Trophoblast cell (in vitro differentiated cells and primary cell): ENCODE measurements at regions not wholly inside any gene's neighbourhood (a gene's known extent, or its start where the extent isn't known, plus 50 kb on each side); places are given as distances from the start of the nearest gene placed in this dataset.

ENCODE experiments used
- DNase-seq, 2 donors: peaks; one replicate each; pipeline ENCODE4 v3.0.0-alpha.2; 2016
- H2AFZ ChIP-seq: 2 replicates; pipeline ENCODE4 v1.6.1; 2013; ENCODE audit warnings: low read length, moderate library complexity, mild to moderate bottlenecking; ENCODE audit not compliant: insufficient read depth, poor library complexity
- H2AK5ac ChIP-seq: 2 replicates; pipeline ENCODE4 v1.6.1; 2013; ENCODE audit warnings: mild to moderate bottlenecking, low read length
- H2BK120ac ChIP-seq: 2 replicates; pipeline ENCODE4 v1.6.1; 2013; ENCODE audit warnings: low read length, mild to moderate bottlenecking, moderate library complexity; ENCODE audit not compliant: insufficient read depth, poor library complexity
- H2BK12ac ChIP-seq: 2 replicates; pipeline ENCODE4 v1.6.1; 2013; ENCODE audit warnings: mild to moderate bottlenecking, low read length, moderate library complexity
- H2BK5ac ChIP-seq: 2 replicates; pipeline ENCODE4 v1.6.1; 2013; ENCODE audit warnings: low read length, low read depth, moderate library complexity, mild to moderate bottlenecking; ENCODE audit not compliant: poor library complexity
- H3K14ac ChIP-seq: 2 replicates; pipeline ENCODE4 v1.6.1; 2013; ENCODE audit warnings: mild to moderate bottlenecking, low read length
- H3K18ac ChIP-seq: 2 replicates; pipeline ENCODE4 v1.6.1; 2013; ENCODE audit warnings: mild to moderate bottlenecking, low read length
- H3K23ac ChIP-seq: 2 replicates; pipeline ENCODE4 v1.6.1; 2013; ENCODE audit warnings: low read length
- H3K27ac ChIP-seq: 2 replicates; pipeline ENCODE4 v1.5.1; 2013; ENCODE audit warnings: low read depth, mild to moderate bottlenecking, inconsistent platforms, low read length, moderate library complexity
- H3K27me3 ChIP-seq: 2 replicates; pipeline ENCODE4 v1.6.1; 2013; ENCODE audit warnings: inconsistent platforms, mild to moderate bottlenecking, low read length, moderate library complexity; ENCODE audit not compliant: insufficient read depth
- H3K36me3 ChIP-seq, 2 experiments: 1 replicate in 1 of 2; 2 replicates in 1 of 2; pipeline ENCODE4 v1.6.1; 2013; ENCODE audit warnings: low read length in 2 of 2, mild to moderate bottlenecking in 2 of 2, moderate library complexity in 1 of 2; ENCODE audit not compliant: insufficient read depth in 2 of 2, control insufficient read depth in 1 of 2
- H3K4ac ChIP-seq: 2 replicates; pipeline ENCODE4 v1.6.1; 2013; ENCODE audit warnings: low read depth, mild to moderate bottlenecking, low read length, moderate library complexity
- H3K4me1 ChIP-seq, 2 experiments: 1 replicate in 1 of 2; 2 replicates in 1 of 2; pipeline ENCODE4 v1.6.1; 2013; ENCODE audit warnings: low read length in 2 of 2, mild to moderate bottlenecking in 2 of 2, moderate library complexity in 1 of 2; ENCODE audit not compliant: insufficient read depth in 2 of 2, control insufficient read depth in 1 of 2
- H3K4me2 ChIP-seq: 2 replicates; pipeline ENCODE4 v1.6.1; 2013; ENCODE audit warnings: inconsistent platforms, mild to moderate bottlenecking, low read length, moderate library complexity
- H3K4me3 ChIP-seq: 2 replicates; pipeline ENCODE4 v1.5.1; 2013; ENCODE audit warnings: mild to moderate bottlenecking, low read depth, low read length, inconsistent platforms
- H3K79me1 ChIP-seq: one replicate; pipeline ENCODE4 v1.6.1; 2013; ENCODE audit warnings: low read length
- H3K79me2 ChIP-seq: 2 replicates; pipeline ENCODE4 v1.6.1; 2013; ENCODE audit warnings: low read length, mild to moderate bottlenecking; ENCODE audit not compliant: control insufficient read depth, insufficient read depth, poor library complexity
- H3K9ac ChIP-seq: 2 replicates; pipeline ENCODE4 v1.6.1; 2013; ENCODE audit warnings: mild to moderate bottlenecking, low read length
- H3K9me3 ChIP-seq: 2 replicates; pipeline ENCODE4 v1.6.1; 2013; ENCODE audit warnings: low read depth, mild to moderate bottlenecking, control low read depth, inconsistent platforms, low read length; ENCODE audit not compliant: insufficient read depth
- H4K12ac ChIP-seq: 2 replicates; pipeline ENCODE4 v1.6.1; 2013; ENCODE audit warnings: low read depth, mild to moderate bottlenecking, low read length, moderate library complexity
- H4K8ac ChIP-seq: 2 replicates; pipeline ENCODE4 v1.6.1; 2013; ENCODE audit warnings: low read depth, mild to moderate bottlenecking, low read length, moderate library complexity
- H4K91ac ChIP-seq: one replicate; pipeline ENCODE4 v1.6.1; 2013; ENCODE audit warnings: low read depth, mild to moderate bottlenecking, low read length, moderate library complexity
- WGBS: extraction: QIAGEN DNeasy Blood & Tissue Kit; methylation state at CpG from one replicate; pipeline ENCODE4 v1.1.7; 2013; ENCODE audit warnings: missing lambda C conversion rate; ENCODE audit not compliant: insufficient read length, insufficient coverage; ENCODE audit errors: extremely low coverage; 5-methylcytosine and 5-hydroxymethylcytosine counted together

DNA sequence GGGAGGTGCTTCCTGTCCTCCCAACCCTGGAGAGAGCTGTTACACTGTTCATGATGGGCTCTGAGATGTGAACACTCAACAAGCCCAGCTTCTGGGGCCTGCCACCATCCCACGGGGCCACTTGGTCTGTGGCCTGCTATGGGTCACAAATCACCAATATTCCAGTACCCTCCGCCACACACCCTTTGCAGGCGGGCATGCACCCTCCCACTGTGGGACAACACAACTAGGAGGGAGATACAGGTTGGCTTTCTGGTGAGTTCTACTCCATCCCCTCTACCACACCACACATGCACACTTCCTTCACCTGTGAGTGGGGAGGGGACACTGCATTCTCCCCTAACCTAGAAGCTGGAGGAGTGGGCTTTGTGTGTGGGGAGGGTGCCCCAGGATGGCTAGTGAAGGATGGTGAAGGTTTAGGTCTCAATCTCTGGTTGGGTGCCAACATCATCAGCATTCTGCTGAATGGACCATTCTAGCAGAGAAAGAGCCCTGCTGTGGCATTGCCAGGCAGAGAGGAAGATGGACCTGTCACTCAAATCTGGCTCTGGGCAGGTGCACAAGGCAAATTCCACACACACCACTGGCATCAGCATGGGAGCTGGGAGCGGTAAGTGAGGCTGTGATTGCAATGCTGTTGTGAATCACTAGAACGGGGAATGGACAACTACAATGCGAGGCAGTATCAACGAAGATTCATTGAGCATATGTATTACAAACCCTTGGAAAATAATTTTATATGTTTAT, 175.1 kb downstream of the THBS2 start:
- no CpG with 5 or more reads among the region's 7 CpGs for WGBS
- no peak overlapping the region for H4K12ac ChIP-seq

DNA sequence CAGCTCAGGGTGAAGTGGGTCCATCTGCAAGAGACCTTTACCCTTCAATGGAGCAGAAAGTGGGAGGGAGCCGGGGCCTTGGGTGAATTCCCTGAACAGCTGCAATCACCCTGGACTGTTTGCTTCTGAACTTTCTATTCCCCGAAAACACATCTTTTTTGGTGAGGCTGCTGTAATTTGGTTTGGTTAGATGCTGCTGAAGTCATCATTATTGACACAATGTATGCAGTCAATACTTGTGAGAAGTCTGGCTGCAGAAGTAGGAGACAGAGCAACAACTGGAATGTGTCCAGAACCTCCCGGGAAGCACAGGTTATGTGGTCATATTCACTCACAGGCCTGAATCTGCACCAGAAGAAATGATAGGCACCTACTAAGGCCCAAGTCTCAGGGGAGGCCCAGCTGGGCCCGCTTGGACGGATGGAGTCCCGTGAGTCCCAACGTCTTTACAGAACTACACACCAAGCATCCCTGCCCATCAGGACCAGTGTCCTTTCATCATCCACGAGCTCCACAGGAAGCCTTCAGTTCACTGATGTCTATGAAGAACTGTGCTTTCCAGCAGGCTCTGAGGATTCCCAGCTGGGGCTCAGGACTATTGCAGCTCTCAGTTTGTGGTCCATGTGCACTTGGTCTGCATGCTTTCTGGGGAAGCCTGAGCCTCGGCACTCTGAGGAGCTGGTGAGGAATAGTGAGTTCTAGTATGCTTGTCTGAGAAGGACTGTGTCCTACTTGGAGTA, 177.6 kb downstream of the THBS2 start:
- no peak overlapping the region for H3K4me2 ChIP-seq
- no peaks in the 10 kb centered on the region for H3K9me3 ChIP-seq
- H3K79me2 ChIP-seq: no peaks in the 10 kb centered on the region
- no peak overlapping the region for H2BK5ac ChIP-seq
- no peak overlapping the region for H3K23ac ChIP-seq
- H3K4ac ChIP-seq: no peak overlapping the region
- H4K8ac ChIP-seq: no peak overlapping the region
- H4K91ac ChIP-seq: no peak overlapping the region
- no peak overlapping the region for H3K4me3 ChIP-seq
- H3K4me1 ChIP-seq: peaks cover 0 to 6% of the 10 kb centered on the region in 2 experiments
- H3K18ac ChIP-seq: no peak overlapping the region
- no peak overlapping the region for H3K9ac ChIP-seq
- no CpG with 5 or more reads among the region's 9 CpGs for WGBS
- H3K27me3 ChIP-seq: no peaks in the 10 kb centered on the region
- no peak overlapping the region for H3K27ac ChIP-seq
- DNase-seq: no peak
- H2BK12ac ChIP-seq: no peak overlapping the region
- H3K14ac ChIP-seq: no peak overlapping the region
- peaks cover 2% of the 10 kb centered on the region for H3K79me1 ChIP-seq
- H3K36me3 ChIP-seq: no peaks in the 10 kb centered on the region
- H2AK5ac ChIP-seq: no peak overlapping the region
- H2AFZ ChIP-seq: no peak overlapping the region
- H2BK120ac ChIP-seq: no peak overlapping the region
- no peak overlapping the region for H4K12ac ChIP-seq

More for the DNA sequence above, 175.1 kb downstream of the THBS2 start:
- Histone ChIP-seq H3K9me3 (peaks cover 2% of the 10 kb centered on the region), H4K8ac (no peak overlapping the region), H2BK120ac (no peak overlapping the region), H3K4me1 (no peaks in the 10 kb centered on the region), H3K18ac (no peak overlapping the region), H3K36me3 (no peaks in the 10 kb centered on the region), H3K79me1 (no peaks in the 10 kb centered on the region), H2BK5ac (no peak overlapping the region), H3K27ac (no peak overlapping the region), H2AK5ac (no peak overlapping the region), H3K4me2 (no peak overlapping the region), H3K27me3 (no peaks in the 10 kb centered on the region), H2BK12ac (no peak overlapping the region), H3K79me2 (no peaks in the 10 kb centered on the region), H2AFZ (no peak overlapping the region), H3K23ac (no peak overlapping the region), H3K14ac (no peak overlapping the region), H3K4me3 (no peak overlapping the region), H4K91ac (no peak overlapping the region), H3K9ac (no peak overlapping the region), H3K4ac (no peak overlapping the region)
- DNase-seq: no peak

DNA sequence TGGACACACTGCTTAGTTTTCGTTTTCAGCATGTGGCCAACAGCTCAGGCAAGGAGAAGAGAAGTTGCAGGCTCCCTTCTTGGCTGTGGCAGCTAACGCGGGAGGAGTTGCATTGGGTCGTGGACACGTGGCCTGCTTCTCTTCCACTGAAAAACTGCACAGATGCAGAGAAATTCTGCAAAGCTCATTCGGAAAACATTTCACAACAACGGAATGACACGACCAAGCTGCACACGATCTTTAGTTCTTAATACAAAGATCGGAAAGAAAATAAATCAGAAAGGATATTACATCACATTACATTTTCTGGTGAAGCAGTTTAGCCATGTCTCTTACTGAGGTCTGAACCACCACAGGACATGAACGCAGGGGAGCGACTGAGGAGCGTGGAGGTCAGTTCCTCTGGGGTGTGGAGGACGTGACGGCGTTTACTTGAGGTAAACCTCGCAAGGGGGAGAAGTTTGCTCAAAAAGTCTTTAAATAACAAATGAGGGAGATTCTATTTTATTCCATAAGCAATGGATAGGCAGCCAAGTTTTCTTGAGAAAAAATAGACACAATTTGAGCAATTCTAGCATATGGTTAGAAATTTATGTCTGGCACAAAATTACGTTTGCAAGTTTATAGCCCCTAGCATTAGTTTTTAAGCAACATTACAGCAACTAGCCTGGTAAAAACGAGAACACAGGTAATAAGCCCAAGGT, 178.3 kb downstream of the THBS2 start:
- H3K4me2 ChIP-seq: no peak overlapping the region
- WGBS: no CpG with 5 or more reads among the region's 19 CpGs
- H3K79me2 ChIP-seq: no peaks in the 10 kb centered on the region
- H3K9ac ChIP-seq: no peak overlapping the region
- H2AK5ac ChIP-seq: no peak overlapping the region
- no peak overlapping the region for H3K4me3 ChIP-seq
- no peak overlapping the region for H4K12ac ChIP-seq
- peaks cover 2% of the 10 kb centered on the region for H3K79me1 ChIP-seq
- no peak overlapping the region for H2BK12ac ChIP-seq
- no peak overlapping the region for H4K91ac ChIP-seq
- H3K9me3 ChIP-seq: no peaks in the 10 kb centered on the region
- H2BK5ac ChIP-seq: no peak overlapping the region
- H3K14ac ChIP-seq: no peak overlapping the region
- H3K4ac ChIP-seq: no peak overlapping the region
- H3K23ac ChIP-seq: no peak overlapping the region
- H3K4me1 ChIP-seq: peaks cover 0 to 6% of the 10 kb centered on the region in 2 experiments
- no peak overlapping the region for H2AFZ ChIP-seq
- H3K18ac ChIP-seq: no peak overlapping the region
- no peaks in the 10 kb centered on the region for H3K36me3 ChIP-seq
- no peaks in the 10 kb centered on the region for H3K27me3 ChIP-seq
- H2BK120ac ChIP-seq: no peak overlapping the region
- H4K8ac ChIP-seq: no peak overlapping the region
- no peak for DNase-seq
- no peak overlapping the region for H3K27ac ChIP-seq

DNA sequence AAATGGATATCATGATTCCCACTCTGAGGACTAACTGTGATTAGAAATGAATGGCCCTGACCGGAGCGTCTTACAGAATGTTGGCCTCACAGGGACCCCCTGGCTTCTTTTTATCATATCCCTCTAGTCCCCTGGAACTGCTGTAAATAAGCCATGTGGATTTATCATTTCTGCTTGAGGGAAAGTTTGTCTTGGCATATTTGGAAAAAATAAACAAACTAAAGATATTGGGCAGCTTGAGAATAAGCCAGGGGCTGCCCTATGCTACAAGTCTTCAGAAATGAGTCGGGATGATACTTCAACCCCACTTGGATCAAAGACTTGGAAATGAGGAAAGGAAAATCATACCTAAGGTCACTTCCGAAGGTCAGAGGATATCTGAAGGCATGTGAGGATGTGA, 179.1 kb downstream of the THBS2 start:
- no peak overlapping the region for H4K12ac ChIP-seq
- no peak overlapping the region for H3K18ac ChIP-seq
- H4K8ac ChIP-seq: no peak overlapping the region
- H2AFZ ChIP-seq: no peak overlapping the region
- H3K79me1 ChIP-seq: peaks cover 2% of the 10 kb centered on the region
- H3K4me3 ChIP-seq: no peak overlapping the region
- no CpG with 5 or more reads among the region's 4 CpGs for WGBS
- no peak overlapping the region for H3K9ac ChIP-seq
- no peak overlapping the region for H3K4me2 ChIP-seq
- H3K36me3 ChIP-seq: no peaks in the 10 kb centered on the region
- no peak overlapping the region for H3K4ac ChIP-seq
- no peak for DNase-seq
- no peak overlapping the region for H4K91ac ChIP-seq
- no peak overlapping the region for H2BK120ac ChIP-seq
- no peak overlapping the region for H3K14ac ChIP-seq
- H3K9me3 ChIP-seq: no peaks in the 10 kb centered on the region
- no peak overlapping the region for H3K23ac ChIP-seq
- no peaks in the 10 kb centered on the region for H3K79me2 ChIP-seq
- H2AK5ac ChIP-seq: no peak overlapping the region
- H2BK12ac ChIP-seq: no peak overlapping the region
- H2BK5ac ChIP-seq: no peak overlapping the region
- H3K27ac ChIP-seq: no peak overlapping the region
- H3K27me3 ChIP-seq: no peaks in the 10 kb centered on the region
- peaks cover 0 to 6% of the 10 kb centered on the region in 2 experiments for H3K4me1 ChIP-seq
